ENCODE measurements at regions not wholly inside any gene's neighbourhood (a gene's known extent, or its start where the extent isn't known, plus 50 kb on each side); places are given as distances from the start of the nearest gene placed in this dataset.

DNA sequence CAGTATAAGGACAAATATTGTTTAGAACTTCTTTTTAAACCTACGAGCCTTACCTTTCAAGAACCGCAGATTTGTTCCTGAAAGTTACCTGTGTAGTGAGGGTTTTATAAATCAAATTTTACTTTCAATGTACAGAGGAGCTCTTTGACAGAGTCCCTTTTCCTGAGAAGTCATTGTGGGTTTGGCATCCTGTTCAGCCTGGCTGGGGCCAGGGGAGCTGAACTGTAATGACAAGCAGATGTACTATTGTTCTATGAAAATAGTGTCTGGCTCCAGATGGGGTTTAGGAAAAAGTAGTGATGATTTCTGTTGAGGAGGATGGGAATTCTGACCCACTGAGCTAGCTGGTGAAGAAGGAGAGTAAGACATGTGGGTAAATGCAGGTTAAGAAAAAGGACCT lies 196.2 kb upstream of the PGRMC2 start:
- DNase-seq (ENCODE audit: low spot score), result no peak

DNA sequence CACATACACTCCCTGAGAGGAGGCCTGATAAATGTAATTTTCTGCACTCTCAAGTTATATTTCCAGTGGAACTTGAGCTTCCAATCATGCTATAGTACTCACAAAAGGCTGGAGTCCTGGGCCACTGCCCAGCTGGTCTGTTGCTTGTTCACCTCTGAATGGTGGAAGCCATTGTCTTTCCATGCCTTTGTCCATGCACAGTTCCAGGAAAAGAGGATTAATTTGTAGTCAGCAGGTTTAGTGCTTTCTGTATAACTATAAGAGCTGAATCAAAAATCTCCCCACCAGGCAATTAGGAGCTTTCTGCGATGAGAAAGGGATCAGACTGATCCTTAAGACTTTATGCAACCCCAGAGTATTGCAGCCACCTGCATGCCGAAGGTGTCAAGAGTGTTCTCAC lies 195.4 kb upstream of the PGRMC2 start:
- no peak for DNase-seq (ENCODE audit: low spot score)

DNA sequence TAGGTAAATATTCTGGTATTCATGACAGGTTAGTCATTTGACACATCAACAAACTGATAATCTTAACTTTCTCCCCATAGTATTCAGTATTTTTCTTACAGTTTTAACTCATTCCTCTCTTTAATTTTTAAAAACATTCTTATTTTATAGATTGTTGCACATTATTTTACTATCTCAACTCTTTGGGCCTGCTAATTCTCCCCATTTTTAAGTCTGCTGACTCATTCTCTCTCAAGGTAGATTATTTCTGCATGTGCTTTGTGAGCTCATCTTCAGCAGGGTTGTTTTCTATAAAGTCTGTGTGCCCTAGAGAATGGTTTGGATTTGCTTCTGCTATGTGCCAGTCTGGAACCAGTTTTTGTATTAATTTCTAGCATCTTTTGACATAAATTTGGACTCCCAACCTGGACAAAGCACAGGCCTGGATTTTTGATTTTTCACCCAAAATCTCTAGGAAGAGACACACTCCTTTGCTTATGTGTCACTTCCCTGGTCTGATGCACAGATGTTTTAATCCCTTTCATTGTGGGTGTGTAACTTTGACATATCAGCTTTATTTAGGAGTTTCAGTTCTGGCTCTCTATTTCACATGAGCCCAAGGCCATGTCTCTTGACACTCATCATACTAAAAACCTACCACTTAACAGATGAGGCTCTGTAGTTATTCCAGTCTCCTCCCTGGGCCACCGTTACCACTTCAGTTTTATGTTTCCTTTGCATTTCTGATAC lies 194.3 kb upstream of the PGRMC2 start:
- DNase-seq (ENCODE audit: low spot score), result no peak

DNA sequence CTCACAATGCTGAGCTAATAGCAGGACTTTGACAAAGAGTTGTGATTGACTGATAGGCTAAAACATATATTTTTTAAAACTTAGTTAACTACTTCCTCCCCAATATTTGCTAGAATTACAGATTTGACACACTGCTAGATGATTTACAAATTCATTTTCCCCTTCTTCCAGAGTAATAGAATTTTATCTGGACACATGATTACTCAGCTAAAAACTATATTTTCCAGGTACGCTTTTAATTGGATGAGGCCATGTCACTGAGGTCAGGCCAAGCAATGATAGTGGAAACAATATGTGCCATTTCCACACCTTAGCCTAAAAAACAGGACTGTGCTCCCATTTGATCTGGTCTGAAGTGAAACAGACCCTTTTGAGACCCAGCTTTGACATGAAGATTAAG lies 193.3 kb upstream of the PGRMC2 start:
- no peak for DNase-seq (ENCODE audit: low spot score)

DNA sequence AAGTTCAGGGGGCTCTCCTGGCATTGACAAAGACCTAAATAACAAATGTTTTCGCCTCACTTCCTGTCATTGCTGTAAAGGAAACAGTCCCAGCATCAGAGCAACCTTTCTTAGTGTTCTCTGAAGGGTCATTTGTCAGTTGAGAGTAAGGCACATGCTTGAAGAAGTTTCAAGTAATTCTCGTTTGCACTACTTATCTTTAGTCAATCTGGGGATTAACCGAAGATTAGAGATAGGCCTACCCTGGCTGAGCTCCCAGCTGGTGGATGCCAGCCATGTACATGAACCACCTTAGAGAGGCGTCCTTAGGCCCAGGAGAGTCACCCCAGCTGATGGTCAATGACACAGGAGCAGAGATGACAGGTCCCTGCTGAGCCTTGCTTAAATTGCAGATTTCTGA lies 189.9 kb upstream of the PGRMC2 start:
- DNase-seq (ENCODE audit: low spot score), result no peak

DNA sequence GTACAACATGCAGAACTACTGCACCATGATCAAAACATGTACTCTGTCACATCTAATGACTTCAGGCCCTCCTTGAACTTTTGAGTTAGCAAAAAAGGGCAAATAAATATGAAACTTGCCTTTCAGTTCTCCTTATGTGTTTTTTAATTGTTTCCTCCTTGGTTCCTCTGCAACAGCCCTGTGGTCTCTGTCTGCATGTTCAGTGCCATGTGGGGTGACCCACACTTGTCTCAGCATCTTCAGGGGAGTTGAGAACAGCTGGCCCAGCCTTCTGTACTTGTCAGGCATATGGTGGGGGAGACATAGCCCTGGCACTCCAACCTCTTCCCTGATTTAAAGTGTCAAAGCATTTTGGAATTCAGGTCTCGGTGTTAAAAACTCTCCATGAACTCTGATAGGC lies 188.0 kb upstream of the PGRMC2 start:
- DNase-seq (ENCODE audit: low spot score), result no peak

DNA sequence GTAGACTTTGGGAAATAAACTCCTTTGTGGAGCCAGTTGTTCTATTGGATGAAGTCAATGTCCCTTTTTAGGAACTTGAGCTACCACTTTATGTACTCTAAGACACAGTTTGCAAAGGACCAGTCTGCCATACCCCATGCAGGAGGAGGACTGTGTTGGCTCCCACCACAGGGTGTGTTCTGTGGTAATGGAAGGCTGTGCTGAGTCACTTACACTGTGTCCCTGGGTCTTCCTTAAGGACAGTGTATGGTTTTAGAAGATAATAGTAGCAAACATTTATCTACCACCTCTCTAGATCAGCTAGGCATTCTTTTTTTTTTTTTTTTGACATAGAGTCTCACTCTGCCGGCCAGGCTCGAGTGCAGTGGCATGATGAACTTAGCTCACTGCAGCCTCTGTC lies 184.0 kb upstream of the PGRMC2 start:
- DNase-seq (ENCODE audit: low spot score), result no peak

DNA sequence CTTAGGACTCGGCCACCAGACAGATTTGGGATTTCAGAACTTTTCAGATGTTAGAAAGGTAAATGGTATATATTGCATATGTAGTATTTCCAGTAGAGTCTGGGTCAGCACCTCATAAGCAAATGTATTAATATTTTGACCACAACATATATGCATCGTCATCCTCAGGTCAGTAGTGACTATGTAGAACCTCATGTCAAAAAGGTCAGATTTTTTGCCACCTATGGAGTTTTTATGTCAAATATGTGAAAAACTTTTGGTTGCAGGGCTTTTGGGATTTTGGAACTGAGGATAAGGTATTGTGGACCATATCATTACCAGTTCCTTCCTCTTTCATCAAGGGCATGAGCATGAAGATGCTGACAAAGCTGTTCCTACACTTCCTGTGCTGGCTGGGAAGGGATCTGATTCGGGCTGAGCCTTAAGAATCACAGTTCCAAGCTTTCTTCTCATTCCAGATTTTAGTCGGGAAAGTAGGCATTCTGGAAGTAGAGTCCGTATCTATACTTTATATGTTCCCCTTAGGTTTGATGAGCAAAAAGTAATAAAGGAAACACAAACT lies 183.0 kb upstream of the PGRMC2 start:
- no peak for DNase-seq (ENCODE audit: low spot score)

DNA sequence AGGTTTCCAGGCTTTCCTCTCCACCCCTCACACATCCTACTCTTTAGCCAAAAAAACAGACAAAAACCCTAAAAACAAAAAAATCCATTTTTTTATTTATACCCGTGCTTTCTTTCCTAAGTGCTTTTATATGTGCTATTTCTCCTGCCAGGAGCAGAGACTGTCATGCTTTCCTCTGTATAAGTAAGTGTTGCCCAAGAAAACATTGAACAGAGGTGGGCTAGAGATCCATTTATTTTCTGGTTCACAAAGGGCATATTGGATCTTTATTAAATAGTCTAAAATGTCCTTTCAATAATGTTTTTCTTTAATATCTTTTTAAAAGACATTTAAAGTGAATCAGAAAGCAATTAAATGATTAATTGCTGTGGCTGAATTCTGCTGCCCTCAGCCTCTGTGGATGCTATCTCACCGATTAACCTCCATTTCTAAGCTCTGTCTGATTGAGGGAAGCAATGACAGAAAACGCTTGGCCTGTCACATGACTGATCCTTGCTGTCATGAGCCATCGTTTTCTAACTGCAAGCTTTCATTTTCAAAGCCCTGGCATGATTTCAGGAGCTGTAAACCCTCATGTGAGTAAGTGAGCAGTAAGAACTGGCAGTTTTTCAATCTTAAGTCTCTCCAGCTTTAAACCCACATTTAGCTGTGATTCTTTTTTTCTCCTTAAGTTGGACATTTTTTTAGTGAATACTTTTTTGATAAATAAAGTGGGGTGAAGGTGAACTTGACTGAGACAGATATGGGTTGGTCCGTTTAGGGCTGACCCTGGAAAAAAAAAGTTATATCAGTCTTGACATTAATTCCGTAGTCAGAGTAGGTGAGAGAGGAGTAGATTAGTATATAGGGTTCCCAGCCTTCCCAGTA lies 180.7 kb upstream of the PGRMC2 start:
- no peak for DNase-seq (ENCODE audit: low spot score)

DNA sequence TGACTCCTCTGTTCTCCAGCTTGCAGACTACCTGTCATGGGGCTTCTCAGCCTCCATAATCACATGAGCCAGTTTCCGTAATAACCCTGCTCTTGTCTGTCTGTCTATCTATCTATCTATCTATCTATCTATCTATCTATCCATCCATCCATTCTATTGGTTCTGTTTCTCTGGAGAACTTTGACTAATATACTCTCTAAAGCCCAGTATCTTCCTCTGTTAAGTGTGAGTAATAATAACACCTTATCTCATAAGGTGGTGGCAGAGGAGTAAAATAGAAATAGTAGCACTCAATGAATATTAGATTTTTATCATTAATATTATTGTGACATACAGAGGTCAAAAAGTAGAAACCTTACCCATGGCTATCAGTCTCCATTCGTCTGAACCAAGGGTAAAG lies 177.9 kb upstream of the PGRMC2 start:
- DNase-seq (ENCODE audit: low spot score), result no peak

DNA sequence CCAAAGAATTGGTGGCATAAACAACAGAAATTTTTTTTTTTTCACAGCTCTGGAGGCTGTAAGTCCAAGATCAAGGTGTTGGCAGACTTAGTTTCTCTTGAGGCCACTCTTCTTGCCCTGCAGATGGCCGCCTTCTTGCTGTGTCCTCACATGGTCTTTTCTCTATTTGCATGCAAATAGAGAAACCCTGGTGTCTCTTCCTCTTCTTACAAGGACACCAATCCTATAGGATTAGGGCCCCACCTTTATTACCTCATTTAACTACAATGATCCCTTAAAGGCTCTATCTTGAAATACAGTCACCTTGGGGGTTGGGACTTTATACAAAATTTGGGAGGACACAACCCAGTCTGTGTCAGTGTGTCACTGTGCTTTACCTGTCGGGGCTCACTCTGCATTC lies 175.4 kb upstream of the PGRMC2 start:
- DNase-seq (ENCODE audit: low spot score), result no peak

DNA sequence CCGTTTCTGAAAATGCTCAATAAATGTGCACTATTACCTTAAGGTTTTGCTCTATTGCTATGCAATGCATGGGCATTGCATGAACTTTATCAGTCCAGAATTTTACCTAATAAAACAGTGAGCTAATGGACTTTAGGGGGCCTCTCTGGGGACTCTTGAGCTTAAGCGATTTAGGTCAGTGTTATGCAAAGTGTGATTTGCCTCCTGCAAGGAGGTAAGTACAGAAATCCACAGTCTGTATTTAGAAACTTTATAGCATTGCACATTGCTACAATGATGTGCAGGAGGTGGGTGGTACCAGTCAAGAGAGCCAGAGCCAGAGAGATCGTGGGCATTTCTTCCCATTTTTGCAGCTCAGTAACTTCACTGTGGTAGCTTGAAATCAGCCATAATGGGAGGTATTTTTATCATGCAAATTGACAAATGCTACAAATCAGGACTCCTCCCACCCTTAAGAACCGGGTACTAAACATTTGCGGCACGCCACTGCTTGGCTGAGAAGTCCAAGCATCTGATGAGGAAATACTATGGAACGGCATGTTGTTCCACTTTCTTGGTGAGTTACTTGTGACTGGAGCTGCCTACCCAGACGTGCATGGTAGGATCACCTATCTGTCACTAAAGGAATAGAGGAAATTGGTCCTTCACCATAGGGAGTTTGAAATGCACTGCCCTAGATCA lies 174.6 kb upstream of the PGRMC2 start:
- no peak for DNase-seq (ENCODE audit: low spot score)

DNA sequence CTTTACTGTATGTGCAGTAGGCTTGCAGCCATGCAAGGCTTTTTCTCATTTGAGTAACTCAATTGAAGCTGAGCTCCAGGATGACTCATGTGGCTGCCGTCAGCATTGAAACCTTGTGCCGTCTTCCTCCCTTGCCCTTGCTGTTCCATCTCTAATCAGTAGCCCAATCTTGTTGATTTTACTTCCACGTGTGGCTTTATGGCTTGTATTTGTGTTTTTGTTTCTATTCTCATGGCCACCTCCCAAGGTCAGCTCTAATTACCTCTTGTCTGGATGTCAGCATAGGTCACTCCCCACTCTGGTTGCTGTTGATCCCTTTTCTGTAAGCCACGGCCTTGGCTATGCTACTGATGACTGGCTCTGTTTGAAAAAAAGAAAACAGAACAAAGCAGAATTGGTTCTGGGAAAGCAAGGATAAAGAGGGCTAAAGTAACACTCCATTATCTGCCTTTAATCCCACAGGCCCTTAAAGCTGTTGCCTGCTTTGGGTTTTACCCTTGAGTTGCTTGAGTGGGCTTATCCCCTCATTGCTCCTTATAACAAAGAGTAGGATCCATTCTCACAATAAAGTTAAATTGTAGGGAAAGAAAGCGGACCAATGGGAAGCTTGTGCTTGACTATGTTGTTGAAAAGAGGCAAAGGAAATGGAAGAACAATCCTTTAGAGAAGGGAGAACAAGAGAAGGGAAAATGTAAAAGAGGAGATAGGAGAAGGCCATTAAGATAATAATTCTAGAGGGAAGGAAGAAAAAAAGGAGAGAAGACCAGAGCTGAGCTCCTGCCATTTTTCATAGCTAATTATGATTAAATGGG lies 173.9 kb upstream of the PGRMC2 start:
- peak; percentile 3 for DNase-seq (ENCODE audit: low spot score)

DNA sequence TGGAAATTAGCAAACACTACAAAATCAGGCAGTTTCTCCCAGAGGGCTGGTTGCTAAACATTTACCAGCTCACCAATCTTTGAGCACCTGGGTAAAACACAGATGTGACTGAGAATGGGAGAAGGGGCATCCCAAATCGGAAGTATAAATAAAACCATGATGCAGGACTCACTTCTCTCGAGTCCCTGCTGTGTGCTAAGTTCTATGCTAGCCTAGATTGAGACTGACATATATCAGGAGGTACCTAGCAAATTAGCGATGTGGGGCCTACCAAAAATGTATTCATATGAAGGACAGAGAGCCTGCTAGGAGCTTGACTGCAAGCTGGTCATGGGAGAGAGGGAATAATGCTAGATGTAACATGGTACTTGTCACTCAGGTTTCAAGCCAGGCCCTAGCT lies 171.9 kb upstream of the PGRMC2 start:
- no peak for DNase-seq (ENCODE audit: low spot score)

DNA sequence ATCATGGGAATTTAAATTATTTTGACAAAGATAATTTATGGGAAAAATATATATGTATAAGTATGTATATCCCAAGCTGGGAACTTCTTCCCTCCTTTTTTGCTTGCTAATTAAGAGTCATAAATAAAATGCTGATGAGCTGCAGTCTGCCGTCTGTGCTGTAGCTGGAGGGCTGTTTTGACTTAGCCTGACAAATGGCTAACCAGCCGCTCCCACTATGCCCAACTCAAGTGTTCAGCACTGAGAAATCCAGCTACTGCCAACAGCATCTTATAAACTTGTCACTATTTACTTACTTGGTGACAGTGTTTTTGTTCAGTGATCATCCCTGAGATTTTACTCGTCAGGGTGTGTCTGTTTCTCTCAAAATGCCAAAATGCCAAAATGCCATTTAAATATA lies 171.2 kb upstream of the PGRMC2 start:
- DNase-seq (ENCODE audit: low spot score), result no peak

DNA sequence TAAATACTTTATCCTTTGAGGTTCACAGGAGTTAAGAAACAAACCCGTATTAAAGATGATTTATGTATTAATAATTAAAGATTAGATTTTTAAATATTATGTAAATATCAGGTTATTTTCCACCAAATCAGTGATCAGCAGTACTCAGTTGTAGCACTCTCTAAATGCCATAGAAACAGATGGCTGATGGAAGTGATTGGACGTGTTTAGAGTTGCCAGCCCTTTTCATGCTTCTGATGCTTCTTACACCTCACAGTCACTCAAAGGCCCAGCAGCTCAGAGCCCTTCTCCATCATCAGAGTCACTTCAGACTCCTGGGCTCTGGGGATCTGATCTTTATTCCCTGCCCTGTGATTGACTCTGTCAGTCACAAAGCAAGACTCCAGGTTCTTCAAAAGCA lies 170.1 kb upstream of the PGRMC2 start:
- DNase-seq (ENCODE audit: low spot score), result no peak

DNA sequence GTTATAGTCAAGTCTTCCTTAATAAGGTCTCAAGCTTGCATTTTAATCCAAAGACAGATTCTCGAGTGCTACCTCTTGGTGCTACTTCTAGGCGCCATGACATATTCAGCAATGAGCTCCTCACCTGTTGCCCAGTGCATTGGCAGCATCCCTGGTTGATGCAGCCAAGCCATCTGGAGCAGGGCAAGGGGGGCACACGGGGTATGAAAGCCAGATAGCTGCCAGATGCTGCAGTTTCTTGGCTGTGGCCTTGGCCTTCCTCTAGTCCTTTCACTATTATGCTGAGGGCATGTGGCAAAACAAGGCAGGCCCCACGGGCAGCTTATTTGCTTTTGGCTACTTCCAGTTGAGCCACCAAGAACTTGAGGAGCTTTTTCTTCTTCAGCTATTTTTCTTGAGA lies 168.6 kb upstream of the PGRMC2 start:
- no peak for DNase-seq (ENCODE audit: low spot score)

DNA sequence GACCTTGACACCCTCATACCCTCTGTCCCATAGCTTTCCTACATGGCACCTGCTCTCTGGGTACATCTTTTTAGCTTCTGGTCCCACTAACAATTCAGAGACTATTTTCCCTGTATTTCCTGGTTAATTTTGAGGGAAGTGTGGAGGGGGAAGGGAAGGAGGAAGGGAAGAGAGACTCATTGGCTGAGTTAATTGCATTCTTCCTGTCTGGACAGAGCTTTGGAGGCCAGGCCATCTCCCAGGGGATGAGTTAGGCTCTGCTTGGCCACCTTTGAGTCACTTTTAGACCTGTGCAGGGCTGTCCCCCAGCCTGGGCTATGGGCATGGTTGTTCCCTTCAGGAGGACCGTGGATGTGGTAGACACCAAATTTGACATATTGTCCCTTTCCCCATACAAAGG lies 167.9 kb upstream of the PGRMC2 start:
- DNase-seq (ENCODE audit: low spot score), result no peak

DNA sequence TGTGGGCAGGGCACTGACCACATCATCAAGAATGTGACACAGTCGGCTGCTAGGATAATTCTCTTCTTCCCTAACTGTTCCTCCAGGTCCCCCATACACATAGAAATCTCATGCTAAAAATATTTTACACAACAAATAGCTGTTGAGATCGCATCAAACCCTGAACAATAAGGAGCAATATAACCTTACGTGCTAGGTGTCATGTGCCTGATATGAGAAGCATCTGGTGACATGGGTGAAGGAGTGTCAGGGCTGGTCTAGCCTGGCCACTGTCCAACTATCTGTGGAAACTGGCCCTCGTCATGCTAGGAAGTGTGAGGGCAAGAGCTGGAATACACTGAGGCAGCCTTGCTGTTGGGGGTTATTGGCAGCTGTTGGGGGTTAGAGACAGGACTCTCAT lies 167.3 kb upstream of the PGRMC2 start:
- no peak for DNase-seq (ENCODE audit: low spot score)

DNA sequence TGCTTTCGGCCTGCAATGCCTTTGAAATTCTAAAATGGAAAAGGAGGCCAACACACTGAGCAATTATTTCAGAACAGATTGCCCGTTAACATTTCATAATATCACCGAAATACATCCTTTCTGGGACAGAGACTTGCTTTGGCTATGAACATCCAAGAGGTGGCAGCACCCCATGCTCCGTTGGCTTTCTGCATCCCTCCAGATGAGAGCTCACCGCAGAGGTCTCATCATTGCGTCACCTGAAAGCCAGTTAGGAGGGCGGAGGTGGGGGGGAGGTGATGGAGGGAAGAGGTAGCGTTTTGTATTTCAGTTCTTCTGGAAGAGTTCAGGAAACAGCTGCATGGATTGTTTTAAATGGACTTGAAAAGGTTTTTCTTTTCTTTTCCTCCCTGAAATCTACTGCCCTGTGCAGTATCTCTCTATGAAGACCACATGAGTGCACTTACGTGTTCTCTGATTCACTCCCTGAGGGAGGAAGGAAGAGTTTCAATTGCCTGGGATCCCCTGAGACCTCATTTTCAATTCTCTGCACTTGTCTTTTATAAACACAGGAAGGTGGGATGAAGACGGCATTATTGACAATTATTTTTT lies 166.8 kb upstream of the PGRMC2 start:
- DNase-seq (ENCODE audit: low spot score), result peak; percentile 83

DNA sequence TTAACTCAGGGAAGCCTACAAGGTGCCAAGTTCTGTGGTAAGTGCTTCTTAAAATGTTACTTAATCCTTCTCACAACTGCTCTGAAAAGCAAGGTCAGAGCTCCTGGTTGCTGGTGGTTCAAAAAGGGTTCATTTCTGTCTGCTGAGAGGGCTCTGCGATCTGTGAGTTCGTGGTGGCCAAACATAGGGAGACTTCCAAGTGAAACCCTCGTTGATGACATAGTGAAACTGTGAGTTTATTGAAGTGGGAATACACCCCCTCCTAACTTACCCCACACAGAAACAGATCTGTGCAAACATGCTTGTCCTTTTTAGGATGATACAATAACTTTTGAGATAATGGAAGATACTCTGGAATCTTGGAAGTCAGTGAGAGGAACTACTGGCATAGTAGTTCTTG lies 164.8 kb upstream of the PGRMC2 start:
- DNase-seq (ENCODE audit: low spot score), result no peak
